ENCODE measurements at regions not wholly inside any gene's neighbourhood (a gene's known extent, or its start where the extent isn't known, plus 50 kb on each side); places are given as distances from the start of the nearest gene placed in this dataset.
"Not testable (repeated sequence)": the region's sequence is repeated elsewhere in the genome, so short reads cannot be mapped to it uniquely, and the experiment has no call there.

- Histone ChIP-seq H3K36me3 (ENCODE audit: insufficient read depth, low read length) (0 out of 2 replicates have a peak, but pooled peaks cover 3% of the 10 kb centered on the region), H3K27ac (ENCODE audit: low read depth, low read length) (peak overlapping the region; percentile 16; the same call in 1 of the 2 replicates), H2AFZ (ENCODE audit: low read length, unreplicated experiment) (peak overlapping the region; percentile 54), H3K27me3 (ENCODE audit: insufficient read depth, low read length) (peaks cover 31% of the 10 kb centered on the region), H3K79me2 (ENCODE audit: control insufficient read depth, insufficient read depth, low read length, unreplicated experiment) (no peaks in the 10 kb centered on the region), H3K4me1 (ENCODE audit: control insufficient read depth, insufficient read depth, low read length, unreplicated experiment) (peaks cover 19% of the 10 kb centered on the region), H3K4me3 (ENCODE audit: low read depth, low read length) (peak overlapping the region; percentile 85)
Measured at GRCh38 chr1:65527190-65527589, 106.7 kb downstream of the LEPR start.

- H3K27me3 ChIP-seq (ENCODE audit: insufficient read depth, low read length): peaks cover 31% of the 10 kb centered on the region
- peak overlapping the region; percentile 54 for H2AFZ ChIP-seq (ENCODE audit: low read length, unreplicated experiment)
- H3K27ac ChIP-seq (ENCODE audit: low read depth, low read length): peak overlapping the region; percentile 16; the same call in 1 of the 2 replicates
- H3K4me1 ChIP-seq (ENCODE audit: control insufficient read depth, insufficient read depth, low read length, unreplicated experiment): peaks cover 19% of the 10 kb centered on the region
- H3K36me3 ChIP-seq (ENCODE audit: insufficient read depth, low read length): 0 out of 2 replicates have a peak, but pooled peaks cover 8% of the 10 kb centered on the region
- H3K79me2 ChIP-seq (ENCODE audit: control insufficient read depth, insufficient read depth, low read length, unreplicated experiment): no peaks in the 10 kb centered on the region
- peak overlapping the region; percentile 85 for H3K4me3 ChIP-seq (ENCODE audit: low read depth, low read length)
Measured at GRCh38 chr1:65527707-65528503, 107.4 kb downstream of the LEPR start.

- Histone ChIP-seq H3K27ac (ENCODE audit: low read depth, low read length) (no peak overlapping the region), H3K4me3 (ENCODE audit: low read depth, low read length) (no peak overlapping the region), H3K36me3 (ENCODE audit: insufficient read depth, low read length) (0 out of 2 replicates have a peak, but pooled peaks cover 8% of the 10 kb centered on the region), H2AFZ (ENCODE audit: low read length, unreplicated experiment) (no peak overlapping the region), H3K27me3 (ENCODE audit: insufficient read depth, low read length) (0 out of 2 replicates have a peak, but pooled peaks cover 1% of the 10 kb centered on the region), H3K4me1 (ENCODE audit: control insufficient read depth, insufficient read depth, low read length, unreplicated experiment) (peaks cover 10% of the 10 kb centered on the region), H3K79me2 (ENCODE audit: control insufficient read depth, insufficient read depth, low read length, unreplicated experiment) (no peaks in the 10 kb centered on the region)
Measured at GRCh38 chr1:65531972-65532570, 111.6 kb downstream of the LEPR start.

GRCh38 chr1:65535981-65536380, 115.5 kb downstream of the LEPR start:
- H3K36me3 ChIP-seq (ENCODE audit: insufficient read depth, low read length): 0 out of 2 replicates have a peak, but pooled peaks cover 8% of the 10 kb centered on the region
- H3K27me3 ChIP-seq (ENCODE audit: insufficient read depth, low read length): no peaks in the 10 kb centered on the region
- H3K4me3 ChIP-seq (ENCODE audit: low read depth, low read length): no peak overlapping the region
- no peak overlapping the region for H3K27ac ChIP-seq (ENCODE audit: low read depth, low read length)
- H3K4me1 ChIP-seq (ENCODE audit: control insufficient read depth, insufficient read depth, low read length, unreplicated experiment): peaks cover 12% of the 10 kb centered on the region
- H2AFZ ChIP-seq (ENCODE audit: low read length, unreplicated experiment): no peak overlapping the region
- H3K79me2 ChIP-seq (ENCODE audit: control insufficient read depth, insufficient read depth, low read length, unreplicated experiment): no peaks in the 10 kb centered on the region

- Histone ChIP-seq H3K36me3 (ENCODE audit: insufficient read depth, low read length) (no peaks in the 10 kb centered on the region), H3K4me3 (ENCODE audit: low read depth, low read length) (no peak overlapping the region), H3K27ac (ENCODE audit: low read depth, low read length) (no peak overlapping the region), H3K27me3 (ENCODE audit: insufficient read depth, low read length) (no peaks in the 10 kb centered on the region), H3K4me1 (ENCODE audit: control insufficient read depth, insufficient read depth, low read length, unreplicated experiment) (peaks cover 12% of the 10 kb centered on the region), H2AFZ (ENCODE audit: low read length, unreplicated experiment) (no peak overlapping the region), H3K79me2 (ENCODE audit: control insufficient read depth, insufficient read depth, low read length, unreplicated experiment) (no peaks in the 10 kb centered on the region)
Measured at GRCh38 chr1:65538086-65538485, 117.6 kb downstream of the LEPR start.

GRCh38 chr1:65538664-65539063, 118.2 kb downstream of the LEPR start:
- Histone ChIP-seq H3K4me1 (ENCODE audit: control insufficient read depth, insufficient read depth, low read length, unreplicated experiment) (peaks cover 12% of the 10 kb centered on the region), H3K79me2 (ENCODE audit: control insufficient read depth, insufficient read depth, low read length, unreplicated experiment) (no peaks in the 10 kb centered on the region), H3K4me3 (ENCODE audit: low read depth, low read length) (no peak overlapping the region), H3K27ac (ENCODE audit: low read depth, low read length) (no peak overlapping the region), H3K36me3 (ENCODE audit: insufficient read depth, low read length) (no peaks in the 10 kb centered on the region), H2AFZ (ENCODE audit: low read length, unreplicated experiment) (no peak overlapping the region), H3K27me3 (ENCODE audit: insufficient read depth, low read length) (no peaks in the 10 kb centered on the region)

GRCh38 chr1:65539266-65540131, 119.0 kb downstream of the LEPR start:
- H2AFZ ChIP-seq (ENCODE audit: low read length, unreplicated experiment): no peak overlapping the region

GRCh38 chr1:65541161-65541560, 120.7 kb downstream of the LEPR start:
- Histone ChIP-seq H3K27me3 (ENCODE audit: insufficient read depth, low read length) (no peaks in the 10 kb centered on the region), H3K27ac (ENCODE audit: low read depth, low read length) (no peak overlapping the region), H3K36me3 (ENCODE audit: insufficient read depth, low read length) (no peaks in the 10 kb centered on the region), H3K4me3 (ENCODE audit: low read depth, low read length) (no peak overlapping the region), H3K79me2 (ENCODE audit: control insufficient read depth, insufficient read depth, low read length, unreplicated experiment) (no peaks in the 10 kb centered on the region), H3K4me1 (ENCODE audit: control insufficient read depth, insufficient read depth, low read length, unreplicated experiment) (peaks cover 12% of the 10 kb centered on the region), H2AFZ (ENCODE audit: low read length, unreplicated experiment) (no peak overlapping the region)

More at GRCh38 chr1:65539266-65540131, 119.0 kb downstream of the LEPR start:
- H3K36me3 ChIP-seq (ENCODE audit: insufficient read depth, low read length): no peaks in the 10 kb centered on the region
- no peak overlapping the region for H3K27ac ChIP-seq (ENCODE audit: low read depth, low read length)
- H3K4me1 ChIP-seq (ENCODE audit: control insufficient read depth, insufficient read depth, low read length, unreplicated experiment): peaks cover 12% of the 10 kb centered on the region
- no peak overlapping the region for H3K4me3 ChIP-seq (ENCODE audit: low read depth, low read length)
- no peaks in the 10 kb centered on the region for H3K27me3 ChIP-seq (ENCODE audit: insufficient read depth, low read length)
- no peaks in the 10 kb centered on the region for H3K79me2 ChIP-seq (ENCODE audit: control insufficient read depth, insufficient read depth, low read length, unreplicated experiment)

GRCh38 chr1:65541865-65542264, 121.4 kb downstream of the LEPR start:
- Histone ChIP-seq H3K79me2 (ENCODE audit: control insufficient read depth, insufficient read depth, low read length, unreplicated experiment) (no peaks in the 10 kb centered on the region), H3K27ac (ENCODE audit: low read depth, low read length) (no peak overlapping the region), H3K36me3 (ENCODE audit: insufficient read depth, low read length) (no peaks in the 10 kb centered on the region), H3K4me1 (ENCODE audit: control insufficient read depth, insufficient read depth, low read length, unreplicated experiment) (peaks cover 12% of the 10 kb centered on the region), H2AFZ (ENCODE audit: low read length, unreplicated experiment) (no peak overlapping the region), H3K27me3 (ENCODE audit: insufficient read depth, low read length) (no peaks in the 10 kb centered on the region), H3K4me3 (ENCODE audit: low read depth, low read length) (no peak overlapping the region)

- not testable (repeated sequence) for H3K79me2 ChIP-seq (ENCODE audit: control insufficient read depth, insufficient read depth, low read length, unreplicated experiment); H3K4me3 ChIP-seq (ENCODE audit: low read depth, low read length); H3K36me3 ChIP-seq (ENCODE audit: insufficient read depth, low read length); H2AFZ ChIP-seq (ENCODE audit: low read length, unreplicated experiment); H3K27ac ChIP-seq (ENCODE audit: low read depth, low read length); H3K27me3 ChIP-seq (ENCODE audit: insufficient read depth, low read length)
- H3K4me1 ChIP-seq (ENCODE audit: control insufficient read depth, insufficient read depth, low read length, unreplicated experiment): peaks cover 12% of the 10 kb centered on the region
Measured at GRCh38 chr1:65542592-65542991, 122.1 kb downstream of the LEPR start.

Data from ACC112 (cell line).